T-cell (primary cell): ENCODE measurements at regions not wholly inside any gene's neighbourhood (a gene's known extent, or its start where the extent isn't known, plus 50 kb on each side); places are given as distances from the start of the nearest gene placed in this dataset.

ENCODE experiments used
- ATAC-seq, 4 experiments: fragments of 200-7000 bp in 3 of 4; fragments of 150-1000 bp in 1 of 4; cut with Tn5 transposase; replicated peaks in 1 of 4; 1 replicate in 3 of 4; 2 replicates in 1 of 4; pipeline ENCODE4 v1.10.0; 2021; ENCODE audit warnings: moderate library complexity in 3 of 4, mild to moderate bottlenecking in 2 of 4, moderate number of reproducible peaks in 1 of 4
- CTCF ChIA-PET, 2 donors: fragments of 300-600 bp; sonication (Branson Sonifier 250); formaldehyde crosslinking; loops; one replicate each; lab custom pipeline; 2022; ENCODE audit warnings: antibody characterized with exemption in 2 of 2; lab: Charles Lee
- POLR2A ChIA-PET, 2 donors: fragments of 300-600 bp; sonication (Branson Sonifier 250); formaldehyde crosslinking; loops; one replicate each; lab custom pipeline; 2022; ENCODE audit warnings: antibody characterized with exemption in 2 of 2; lab: Charles Lee
- DNase-seq, 35 experiments: peaks; one replicate each; pipeline versions ENCODE4 v3.0.0 to v3.0.0-alpha.2; 2013 to 2023
- H3K27ac ChIP-seq: one replicate; pipeline ENCODE4 v1.5.1; 2013; ENCODE audit warnings: low read length
- H3K27me3 ChIP-seq, 2 experiments: replicated peaks in 1 of 2; 1 replicate in 1 of 2; 2 replicates in 1 of 2; pipeline versions ENCODE4 v1.6.1 to v1.7.0; 2013; ENCODE audit warnings: low read length in 1 of 2, mixed read lengths in 1 of 2; ENCODE audit not compliant: control insufficient read depth in 2 of 2, insufficient read depth in 2 of 2; ENCODE audit errors: extremely low read depth in 1 of 2
- H3K36me3 ChIP-seq, 2 donors: 1 replicate in 1 of 2; 2 replicates in 1 of 2; pipeline versions ENCODE4 v1.6.1 to v1.7.0; 2013; ENCODE audit warnings: low read length in 1 of 2; ENCODE audit not compliant: control insufficient read depth in 2 of 2, insufficient read depth in 1 of 2; ENCODE audit errors: extremely low read depth in 1 of 2
- H3K4me1 ChIP-seq, 2 experiments: 1 replicate in 1 of 2; 2 replicates in 1 of 2; pipeline versions ENCODE4 v1.6.1 to v1.7.0; 2013; ENCODE audit warnings: low read length in 2 of 2, mixed read lengths in 1 of 2; ENCODE audit not compliant: insufficient read depth in 2 of 2, control insufficient read depth in 1 of 2; ENCODE audit errors: extremely low read depth in 1 of 2
- H3K4me3 ChIP-seq, 2 donors: 1 replicate in 1 of 2; 2 replicates in 1 of 2; pipeline versions ENCODE4 v1.5.1 to v1.7.0; 2013; ENCODE audit warnings: mild to moderate bottlenecking in 2 of 2, low read length in 1 of 2, moderate library complexity in 1 of 2; ENCODE audit not compliant: control insufficient read depth in 1 of 2; ENCODE audit errors: extremely low read depth in 1 of 2
- H3K9me3 ChIP-seq: 2 replicates; pipeline ENCODE4 v1.7.0; 2013
- H3K27ac Mint-ChIP-seq, 2 donors: one replicate each; pipeline ENCODE4 v1.8.0; 2020 to 2021; ENCODE audit warnings: mild to moderate bottlenecking in 2 of 2, mixed read lengths in 2 of 2
- H3K27me3 Mint-ChIP-seq, 2 donors: one replicate each; pipeline ENCODE4 v1.8.0; 2021 to 2022; ENCODE audit warnings: mixed read lengths in 2 of 2
- H3K36me3 Mint-ChIP-seq: one replicate; pipeline ENCODE4 v1.8.0; 2021; ENCODE audit warnings: mixed read lengths
- H3K4me1 Mint-ChIP-seq, 3 donors: one replicate each; pipeline ENCODE4 v1.8.0; 2020 to 2022; ENCODE audit warnings: mixed read lengths in 3 of 3, mild to moderate bottlenecking in 1 of 3
- H3K4me3 Mint-ChIP-seq, 3 donors: one replicate each; pipeline ENCODE4 v1.8.0; 2020 to 2022; ENCODE audit warnings: mild to moderate bottlenecking in 3 of 3, mixed read lengths in 3 of 3, moderate library complexity in 3 of 3
- H3K9me3 Mint-ChIP-seq, 3 donors: one replicate each; pipeline ENCODE4 v1.8.0; 2020 to 2022; ENCODE audit warnings: mixed read lengths in 3 of 3
- WGBS: methylation state at CpG from one replicate; pipeline ENCODE4 v1.1.5; 2013; ENCODE audit warnings: missing lambda C conversion rate; ENCODE audit not compliant: insufficient coverage; 5-methylcytosine and 5-hydroxymethylcytosine counted together

- Mint-ChIP-seq H3K4me3 (no peak overlapping the region), H3K27me3 (peaks cover 2 to 4% of the 10 kb centered on the region in 2 donors), H3K9me3 (peaks cover 5 to 14% (median 5%) of the 10 kb centered on the region in 3 donors), H3K27ac (no peak overlapping the region), H3K36me3 (no peaks in the 10 kb centered on the region), H3K4me1 (no peaks in the 10 kb centered on the region)
- Histone ChIP-seq H3K27me3 (peaks cover 0 to 10% of the 10 kb centered on the region in 2 experiments), H3K4me1 (no peaks in the 10 kb centered on the region), H3K27ac (no peak overlapping the region), H3K9me3 (no peaks in the 10 kb centered on the region), H3K4me3 (no peak overlapping the region), H3K36me3 (no peaks in the 10 kb centered on the region)
- ChIA-PET CTCF (no interaction called here), POLR2A (interaction anchor here in 1 of 2 donors (0.6 kb wide), 1 partner anchor 48 kb away, joined by 3 read pairs; no protein-coding TSS in a partner anchor)
- DNase-seq, result no peak
- whole genome bisulfite sequencing, result 34% methylated on average over 6 of the region's 6 CpGs
- ATAC-seq, result no peak
Measured at GRCh38 chr5:6000867-6001266, 377.5 kb downstream of the MED10 start.

- no peak for ATAC-seq
- Mint-ChIP-seq H3K27ac (no peak overlapping the region), H3K36me3 (no peaks in the 10 kb centered on the region), H3K9me3 (peaks cover 31 to 52% (median 36%) of the 10 kb centered on the region in 3 donors), H3K4me1 (no peaks in the 10 kb centered on the region), H3K27me3 (no peaks in the 10 kb centered on the region), H3K4me3 (no peak overlapping the region)
- DNase-seq, result no peak
- POLR2A ChIA-PET, result interaction anchor here in 1 of 2 donors (0.9 kb wide), 1 partner anchor 456 kb away, joined by 3 read pairs; no protein-coding TSS in a partner anchor
- no peaks in the 10 kb centered on the region for H3K36me3 ChIP-seq
- H3K27ac ChIP-seq, result no peak overlapping the region
- H3K27me3 ChIP-seq, result peaks cover 0 to 3% of the 10 kb centered on the region in 2 experiments
- H3K4me3 ChIP-seq, result no peak overlapping the region
- CTCF ChIA-PET, result no interaction called here
- H3K4me1 ChIP-seq, result no peaks in the 10 kb centered on the region
- no peaks in the 10 kb centered on the region for H3K9me3 ChIP-seq
Measured at GRCh38 chr5:5995819-5996218, 382.5 kb downstream of the MED10 start.

GRCh38 chr5:5986492-5987178, 391.7 kb downstream of the MED10 start:
- Mint-ChIP-seq H3K27ac (no peak overlapping the region), H3K36me3 (no peaks in the 10 kb centered on the region), H3K4me3 (no peak overlapping the region), H3K9me3 (peaks cover 4 to 9% (median 5%) of the 10 kb centered on the region in 3 donors), H3K4me1 (no peaks in the 10 kb centered on the region), H3K27me3 (peaks cover 0 to 1% of the 10 kb centered on the region in 2 donors)
- no peak for DNase-seq
- CTCF ChIA-PET, result no interaction called here
- Histone ChIP-seq H3K4me3 (no peak overlapping the region), H3K27ac (no peak overlapping the region), H3K36me3 (no peaks in the 10 kb centered on the region), H3K4me1 (no peaks in the 10 kb centered on the region), H3K27me3 (no peaks in the 10 kb centered on the region), H3K9me3 (no peaks in the 10 kb centered on the region)
- no peak for ATAC-seq
- POLR2A ChIA-PET, result no interaction called here
- no CpG with 5 or more reads among the region's 5 CpGs for WGBS

GRCh38 chr5:5985332-5985731, 393.0 kb downstream of the MED10 start:
- Histone ChIP-seq H3K9me3 (no peaks in the 10 kb centered on the region), H3K27ac (no peak overlapping the region), H3K4me1 (no peaks in the 10 kb centered on the region), H3K27me3 (no peaks in the 10 kb centered on the region), H3K4me3 (no peak overlapping the region), H3K36me3 (no peaks in the 10 kb centered on the region)
- Mint-ChIP-seq H3K27me3 (peaks cover 1 to 6% of the 10 kb centered on the region in 2 donors), H3K36me3 (no peaks in the 10 kb centered on the region), H3K4me3 (no peak overlapping the region), H3K9me3 (peaks cover 0 to 5% (median 5%) of the 10 kb centered on the region in 3 donors), H3K4me1 (no peaks in the 10 kb centered on the region), H3K27ac (no peak overlapping the region)
- ATAC-seq (no peak), DNase-seq (no peak)
- WGBS, result 85% methylated on average over 2 of the region's 2 CpGs
- POLR2A ChIA-PET, result no interaction called here
- CTCF ChIA-PET, result no interaction called here

GRCh38 chr5:5983261-5983980, 394.9 kb downstream of the MED10 start:
- ChIA-PET POLR2A (no interaction called here), CTCF (no interaction called here)
- H3K4me1 Mint-ChIP-seq, result no peaks in the 10 kb centered on the region

GRCh38 chr5:5981562-5981961, 396.8 kb downstream of the MED10 start:
- Histone ChIP-seq H3K4me3 (no peak overlapping the region), H3K9me3 (no peaks in the 10 kb centered on the region), H3K27me3 (peaks cover 0 to 3% of the 10 kb centered on the region in 2 experiments), H3K4me1 (no peaks in the 10 kb centered on the region), H3K27ac (no peak overlapping the region), H3K36me3 (no peaks in the 10 kb centered on the region)
- no peaks in the 10 kb centered on the region for H3K36me3 Mint-ChIP-seq
- no peak overlapping the region for H3K27ac Mint-ChIP-seq
- POLR2A ChIA-PET, result no interaction called here
- H3K9me3 Mint-ChIP-seq, result peaks cover 0 to 5% (median 0%) of the 10 kb centered on the region in 3 donors
- DNase-seq (no peak), ATAC-seq (no peak)
- no peaks in the 10 kb centered on the region for H3K4me1 Mint-ChIP-seq
- CTCF ChIA-PET, result no interaction called here
- 40% methylated on average over 1 of the region's 2 CpGs for WGBS
- H3K4me3 Mint-ChIP-seq, result no peak overlapping the region
- peaks cover 1 to 8% of the 10 kb centered on the region in 2 donors for H3K27me3 Mint-ChIP-seq

More at GRCh38 chr5:5983261-5983980, 394.9 kb downstream of the MED10 start:
- H3K27ac Mint-ChIP-seq, result no peak overlapping the region
- Histone ChIP-seq H3K4me1 (no peaks in the 10 kb centered on the region), H3K27ac (no peak overlapping the region), H3K9me3 (no peaks in the 10 kb centered on the region), H3K4me3 (no peak overlapping the region), H3K27me3 (peaks cover 0 to 3% of the 10 kb centered on the region in 2 experiments), H3K36me3 (no peaks in the 10 kb centered on the region)
- H3K9me3 Mint-ChIP-seq, result peaks cover 0 to 2% (median 0%) of the 10 kb centered on the region in 3 donors
- peaks cover 1 to 8% of the 10 kb centered on the region in 2 donors for H3K27me3 Mint-ChIP-seq
- DNase-seq (no peak), ATAC-seq (no peak)
- H3K4me3 Mint-ChIP-seq, result no peak overlapping the region
- WGBS, result 92% methylated on average over 4 of the region's 11 CpGs
- H3K36me3 Mint-ChIP-seq, result no peaks in the 10 kb centered on the region
